Mammary epithelial cell (primary cell): ENCODE measurements at regions not wholly inside any gene's neighbourhood (a gene's known extent, or its start where the extent isn't known, plus 50 kb on each side); places are given as distances from the start of the nearest gene placed in this dataset.

Experiments used
- EZH2 ChIP-seq: IDR thresholded peaks from 2 replicates; pipeline ENCODE4 v1.6.1; 2012; ENCODE audit warnings: low read length, inconsistent platforms, borderline replicate concordance
- TF ChIP-seq, protein P1 (sequence below), 2 donors: IDR thresholded peaks in 1 of 2; conservative IDR thresholded peaks in 1 of 2; 2 replicates each; pipeline ENCODE4 v1.5.1; 2011 to 2012; ENCODE audit warnings: inconsistent platforms in 2 of 2, low read length in 2 of 2, mild to moderate bottlenecking in 2 of 2, control low read depth in 1 of 2, low read depth in 1 of 2; ENCODE audit not compliant: insufficient read depth in 1 of 2; ENCODE audit errors: extremely low read depth in 1 of 2

- TF ChIP-seq, protein P1, sequence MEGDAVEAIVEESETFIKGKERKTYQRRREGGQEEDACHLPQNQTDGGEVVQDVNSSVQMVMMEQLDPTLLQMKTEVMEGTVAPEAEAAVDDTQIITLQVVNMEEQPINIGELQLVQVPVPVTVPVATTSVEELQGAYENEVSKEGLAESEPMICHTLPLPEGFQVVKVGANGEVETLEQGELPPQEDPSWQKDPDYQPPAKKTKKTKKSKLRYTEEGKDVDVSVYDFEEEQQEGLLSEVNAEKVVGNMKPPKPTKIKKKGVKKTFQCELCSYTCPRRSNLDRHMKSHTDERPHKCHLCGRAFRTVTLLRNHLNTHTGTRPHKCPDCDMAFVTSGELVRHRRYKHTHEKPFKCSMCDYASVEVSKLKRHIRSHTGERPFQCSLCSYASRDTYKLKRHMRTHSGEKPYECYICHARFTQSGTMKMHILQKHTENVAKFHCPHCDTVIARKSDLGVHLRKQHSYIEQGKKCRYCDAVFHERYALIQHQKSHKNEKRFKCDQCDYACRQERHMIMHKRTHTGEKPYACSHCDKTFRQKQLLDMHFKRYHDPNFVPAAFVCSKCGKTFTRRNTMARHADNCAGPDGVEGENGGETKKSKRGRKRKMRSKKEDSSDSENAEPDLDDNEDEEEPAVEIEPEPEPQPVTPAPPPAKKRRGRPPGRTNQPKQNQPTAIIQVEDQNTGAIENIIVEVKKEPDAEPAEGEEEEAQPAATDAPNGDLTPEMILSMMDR (conservative IDR thresholded peaks at IDR 0.05 in 1 of 2, IDR thresholded peaks at IDR 0.05 in 1 of 2; ENCODE audit: extremely low read depth in 1 of 2, insufficient read depth in 1 of 2, low read depth in 1 of 2, low read length in 2 of 2), result no peak
- no peak for TF ChIP-seq EZH2
These were observed 104.4 kb upstream of the IQSEC1 start for GRCh38 chr3:13177641-13178040.
